Right cardiac atrium (tissue), 5 donors: ENCODE measurements at regions not wholly inside any gene's neighbourhood (a gene's known extent, or its start where the extent isn't known, plus 50 kb on each side); places are given as distances from the start of the nearest gene placed in this dataset.

ENCODE experiments used
- ATAC-seq, 2 donors: fragments of 200-7000 bp; cut with Tn5 transposase; one replicate each; pipeline versions ENCODE4 v1.8.0 to v1.9.1; 2020; ENCODE audit warnings: moderate library complexity in 2 of 2, mild to moderate bottlenecking in 1 of 2
- DNase-seq, 3 donors: peaks; one replicate each; pipeline ENCODE4 v3.0.0-alpha.2; 2020
- H3K27ac ChIP-seq: one replicate; pipeline ENCODE4 v1.5.1; 2013; ENCODE audit warnings: mild to moderate bottlenecking, low read length, control low read depth, moderate library complexity
- H3K27me3 ChIP-seq: one replicate; pipeline ENCODE4 v1.6.1; 2013; ENCODE audit not compliant: control insufficient read depth, insufficient read depth
- H3K4me1 ChIP-seq: one replicate; pipeline ENCODE4 v1.6.1; 2013; ENCODE audit warnings: low read length; ENCODE audit not compliant: control insufficient read depth, insufficient read depth
- H3K4me3 ChIP-seq: one replicate; pipeline ENCODE4 v1.5.1; 2013; ENCODE audit warnings: low read length, control low read depth
- H3K9me3 ChIP-seq: one replicate; pipeline ENCODE4 v1.6.1; 2013; ENCODE audit warnings: low read length; ENCODE audit not compliant: control insufficient read depth
- WGBS: extraction: QIAGEN DNeasy Blood & Tissue Kit; methylation state at CpG from one replicate; pipeline ENCODE4 v1.1.7; 2013; 5-methylcytosine and 5-hydroxymethylcytosine counted together
- intact Hi-C, 4 donors: fragments of 100-400 bp; cut with DNase I; formaldehyde crosslinking; loops; one replicate each; pipeline versions ENCODE4 v1.11.0 to v1.14.0; 2022 to 2023
- donor health status: healthy with polysubstance abuse.
- donor health status: DM: no; HTN: yes; CAD: no.
- donor health status: DM: no; HTN: no; CAD: no.
- donor health status: DM: no; HTN: yes; CAD: no; lungs with severe emphysema.
- donor health status: DM: yes; HTN: yes; CAD: no.

- Histone ChIP-seq H3K9me3 (no peaks in the 10 kb centered on the region), H3K27ac (no peak overlapping the region), H3K27me3 (no peaks in the 10 kb centered on the region), H3K4me1 (no peaks in the 10 kb centered on the region), H3K4me3 (no peak overlapping the region)
- DNase-seq: no peak
- intact Hi-C loops: no loop called here
- WGBS: 78% methylated on average over 1 of the region's 1 CpG
- ATAC-seq: no peak
These were observed 1136.4 kb upstream of the CDH2 start for GRCh38 chr18:29313312-29313711.

DNA sequence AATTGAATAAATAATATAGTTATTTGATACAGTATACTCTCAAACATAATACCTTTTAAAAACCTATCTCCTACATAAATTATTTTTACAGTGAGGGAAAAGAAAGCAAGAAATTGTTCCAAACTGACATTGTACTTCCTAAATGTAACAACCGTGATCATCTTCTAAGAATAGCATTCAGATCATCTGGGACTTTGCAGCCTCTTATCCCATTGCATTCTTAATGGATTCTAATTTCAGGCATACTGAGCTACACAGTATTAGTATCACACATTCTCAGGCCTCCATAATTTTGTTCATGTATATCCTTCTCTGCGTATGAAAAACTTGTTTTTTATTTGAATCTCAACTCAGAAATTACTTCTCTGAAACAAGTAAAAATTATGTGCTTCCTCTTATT lies 1134.7 kb upstream of the CDH2 start:
- DNase-seq (no peak), ATAC-seq (no peak)
- Histone ChIP-seq H3K9me3 (no peaks in the 10 kb centered on the region), H3K27me3 (no peaks in the 10 kb centered on the region), H3K27ac (no peak overlapping the region), H3K4me3 (no peak overlapping the region), H3K4me1 (no peaks in the 10 kb centered on the region)
- 56% methylated on average over 2 of the region's 2 CpGs for WGBS
- intact Hi-C loops: no loop called here

- DNase-seq (no peak), ATAC-seq (no peak)
- WGBS: 66% methylated on average over 1 of the region's 1 CpG
- intact Hi-C loops: no loop called here
- no peak overlapping the region for H3K4me3 ChIP-seq
- no peaks in the 10 kb centered on the region for H3K9me3 ChIP-seq
- H3K4me1 ChIP-seq: no peaks in the 10 kb centered on the region
- H3K27ac ChIP-seq: no peak overlapping the region
- H3K27me3 ChIP-seq: no peaks in the 10 kb centered on the region
These were observed 1132.4 kb upstream of the CDH2 start for GRCh38 chr18:29309366-29309765.

DNA sequence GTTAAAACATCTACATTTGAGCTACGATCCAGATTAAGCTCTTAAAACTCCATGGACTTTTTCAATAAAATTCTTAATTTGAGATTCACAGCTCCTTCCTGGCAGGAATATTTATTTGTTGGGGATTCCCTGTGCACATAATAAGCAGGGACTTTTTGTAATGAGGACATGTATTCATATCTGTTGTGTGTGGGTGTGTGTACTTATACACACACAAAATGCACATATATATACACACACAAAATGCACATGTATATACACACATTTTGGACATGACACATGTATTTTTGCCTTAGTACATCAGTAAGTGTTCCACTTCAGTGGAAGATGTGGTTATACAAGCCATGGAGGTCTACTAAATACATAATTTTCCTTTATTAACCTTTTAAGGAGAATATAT lies 1131.1 kb upstream of the CDH2 start:
- DNase-seq: no peak
- Histone ChIP-seq H3K4me1 (no peaks in the 10 kb centered on the region), H3K27ac (no peak overlapping the region), H3K9me3 (no peaks in the 10 kb centered on the region), H3K4me3 (no peak overlapping the region), H3K27me3 (no peaks in the 10 kb centered on the region)
- 87% methylated on average over 1 of the region's 1 CpG for WGBS
- intact Hi-C loops: no loop called here
- no peak for ATAC-seq

- H3K4me3 ChIP-seq: no peak overlapping the region
- WGBS: 94% methylated on average over 2 of the region's 2 CpGs
- intact Hi-C loops: no loop called here
These were observed 1130.3 kb upstream of the CDH2 start for GRCh38 chr18:29307231-29307630.

GRCh38 chr18:29305516-29305915 lies 1128.6 kb upstream of the CDH2 start:
- Histone ChIP-seq H3K9me3 (no peaks in the 10 kb centered on the region), H3K27me3 (no peaks in the 10 kb centered on the region), H3K4me3 (no peak overlapping the region), H3K27ac (no peak overlapping the region), H3K4me1 (no peaks in the 10 kb centered on the region)
- intact Hi-C loops: no loop called here
- ATAC-seq: no peak
- 89% methylated on average over 3 of the region's 3 CpGs for WGBS
- DNase-seq: no peak

More at GRCh38 chr18:29307231-29307630, 1130.3 kb upstream of the CDH2 start:
- no peak for DNase-seq
- H3K27ac ChIP-seq: no peak overlapping the region
- H3K27me3 ChIP-seq: no peaks in the 10 kb centered on the region
- H3K9me3 ChIP-seq: no peaks in the 10 kb centered on the region
- H3K4me1 ChIP-seq: no peaks in the 10 kb centered on the region
- ATAC-seq: no peak

- WGBS: 75% methylated on average over 3 of the region's 3 CpGs
- DNase-seq (no peak), ATAC-seq (no peak)
- H3K27me3 ChIP-seq: no peaks in the 10 kb centered on the region
- H3K27ac ChIP-seq: no peak overlapping the region
- H3K4me3 ChIP-seq: no peak overlapping the region
- H3K4me1 ChIP-seq: no peaks in the 10 kb centered on the region
- H3K9me3 ChIP-seq: no peaks in the 10 kb centered on the region
- intact Hi-C loops: no loop called here
These were observed 1124.1 kb upstream of the CDH2 start for GRCh38 chr18:29301048-29301447.

GRCh38 chr18:29285471-29285870 lies 1108.5 kb upstream of the CDH2 start:
- 86% methylated on average over 2 of the region's 2 CpGs for WGBS
- no peak overlapping the region for H3K4me3 ChIP-seq
- no peaks in the 10 kb centered on the region for H3K27me3 ChIP-seq
- intact Hi-C loops: no loop called here
- H3K27ac ChIP-seq: no peak overlapping the region
- H3K4me1 ChIP-seq: no peaks in the 10 kb centered on the region
- ATAC-seq (no peak), DNase-seq (no peak)
- H3K9me3 ChIP-seq: no peaks in the 10 kb centered on the region

DNA sequence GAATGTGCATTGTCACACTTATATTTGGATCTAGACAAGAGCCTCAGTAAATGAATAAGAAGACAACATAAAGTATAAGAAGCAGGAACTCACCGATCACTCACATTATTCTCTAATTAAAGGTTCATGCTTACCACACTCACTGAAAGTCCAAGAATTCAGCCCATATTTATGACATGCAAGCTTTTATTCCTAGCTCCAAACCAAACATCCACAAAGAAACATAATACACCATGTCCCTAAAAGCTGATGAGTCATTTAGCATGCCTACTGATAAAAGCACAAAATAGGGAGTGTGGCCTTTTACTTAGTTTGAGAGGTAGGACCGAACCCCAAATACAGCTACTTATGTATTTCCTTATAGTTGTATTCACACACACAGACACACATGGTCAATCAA lies 1094.6 kb upstream of the CDH2 start:
- intact Hi-C loops: no loop called here
- Histone ChIP-seq H3K27ac (no peak overlapping the region), H3K4me3 (no peak overlapping the region), H3K9me3 (no peaks in the 10 kb centered on the region), H3K4me1 (no peaks in the 10 kb centered on the region), H3K27me3 (no peaks in the 10 kb centered on the region)
- 93% methylated on average over 2 of the region's 2 CpGs for WGBS
- no peak for ATAC-seq
- DNase-seq: no peak

DNA sequence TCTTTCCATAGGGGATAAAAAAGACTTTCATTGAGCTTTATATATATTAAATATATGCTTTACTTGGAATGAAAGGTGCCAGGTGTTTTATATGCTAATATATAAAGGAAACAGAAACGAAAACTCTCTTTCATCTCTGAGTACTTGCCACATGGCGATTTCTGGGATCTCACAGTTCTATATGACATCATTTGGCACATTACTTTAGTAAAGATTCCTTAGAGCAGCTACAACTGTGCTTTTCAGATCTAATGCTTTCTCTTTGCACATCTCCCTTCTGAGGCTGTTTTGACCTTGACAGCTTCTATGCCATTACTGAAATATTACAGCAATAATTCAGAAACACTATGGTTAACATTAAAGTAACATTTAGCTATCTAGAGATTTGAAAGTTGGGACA lies 1082.9 kb upstream of the CDH2 start:
- DNase-seq: no peak
- intact Hi-C loops: no loop called here
- no peaks in the 10 kb centered on the region for H3K4me1 ChIP-seq
- no peak overlapping the region for H3K4me3 ChIP-seq
- no peak for ATAC-seq
- no peaks in the 10 kb centered on the region for H3K9me3 ChIP-seq
- WGBS: 53% methylated on average over 2 of the region's 2 CpGs
- H3K27ac ChIP-seq: no peak overlapping the region
- no peaks in the 10 kb centered on the region for H3K27me3 ChIP-seq

- 95% methylated on average over 2 of the region's 2 CpGs for WGBS
- ATAC-seq: no peak
These were observed 1077.2 kb upstream of the CDH2 start for GRCh38 chr18:29254123-29254522.

GRCh38 chr18:29251681-29252080 lies 1074.8 kb upstream of the CDH2 start:
- Histone ChIP-seq H3K4me3 (no peak overlapping the region), H3K9me3 (no peaks in the 10 kb centered on the region), H3K4me1 (no peaks in the 10 kb centered on the region), H3K27me3 (no peaks in the 10 kb centered on the region), H3K27ac (no peak overlapping the region)
- DNase-seq (no peak), ATAC-seq (no peak)
- intact Hi-C loops: no loop called here
- 60% methylated on average over 1 of the region's 1 CpG for WGBS

More at GRCh38 chr18:29254123-29254522, 1077.2 kb upstream of the CDH2 start:
- intact Hi-C loops: no loop called here
- Histone ChIP-seq H3K4me3 (no peak overlapping the region), H3K9me3 (no peaks in the 10 kb centered on the region), H3K27me3 (no peaks in the 10 kb centered on the region), H3K4me1 (no peaks in the 10 kb centered on the region), H3K27ac (no peak overlapping the region)
- DNase-seq: no peak
